Transverse colon (tissue), 4 donors: ENCODE measurements at regions not wholly inside any gene's neighbourhood (a gene's known extent, or its start where the extent isn't known, plus 50 kb on each side); places are given as distances from the start of the nearest gene placed in this dataset.

Experiments used
- DNase-seq: peaks from one replicate; pipeline ENCODE4 v3.0.0-alpha.2; 2019
- H3K27ac ChIP-seq, 4 donors: fragments of 200-600 bp; sonication (generic); 2 replicates each; pipeline ENCODE4 v1.5.1; 2016 to 2018; ENCODE audit warnings: inconsistent platforms in 4 of 4
- H3K27me3 ChIP-seq: fragments of 200-600 bp; sonication (generic); 2 replicates; pipeline ENCODE4 v1.5.1; 2017; ENCODE audit warnings: inconsistent platforms
- H3K36me3 ChIP-seq, 4 donors: fragments of 200-600 bp; sonication (generic); 2 replicates each; pipeline ENCODE4 v1.5.1; 2017 to 2019; ENCODE audit warnings: inconsistent platforms in 4 of 4
- H3K4me1 ChIP-seq, 4 donors: fragments of 200-600 bp; sonication (generic); 2 replicates each; pipeline ENCODE4 v1.5.1; 2017 to 2020; ENCODE audit warnings: inconsistent platforms in 4 of 4
- H3K4me3 ChIP-seq, 4 donors: fragments of 200-600 bp; sonication (generic); 1 replicate in 1 of 4; 2 replicates in 3 of 4; pipeline versions ENCODE4 v1.5.1 to v1.6.1; 2017 to 2019; ENCODE audit warnings: inconsistent platforms in 4 of 4
- H3K9me3 ChIP-seq, 2 donors: fragments of 200-600 bp; sonication (generic); 2 replicates each; pipeline ENCODE4 v1.5.1; 2017 to 2019; ENCODE audit warnings: inconsistent platforms in 2 of 2
- EP300 ChIP-seq: sonication (generic); formaldehyde crosslinking; IDR thresholded peaks from one replicate; pipeline ENCODE4 v1.6.1; 2017; ENCODE audit warnings: antibody characterized with exemption, low read depth
- POLR2A ChIP-seq: fragments of 450-650 bp; IDR thresholded peaks from one replicate; pipeline ENCODE4 v1.6.1; 2016; ENCODE audit warnings: antibody characterized with exemption, mild to moderate bottlenecking, moderate library complexity
- POLR2AphosphoS5 ChIP-seq, 3 donors: sonication (generic); formaldehyde crosslinking; IDR thresholded peaks; one replicate each; pipeline ENCODE4 v1.6.1; 2016; ENCODE audit warnings: antibody characterized with exemption in 3 of 3
- WGBS, 2 donors: methylation state at CpG; one replicate each; pipeline ENCODE4 v1.1.5; 2018; ENCODE audit warnings: low coverage in 1 of 2; 5-methylcytosine and 5-hydroxymethylcytosine counted together
- in situ Hi-C, 4 donors: fragments of 200-750 bp; cut with MboI; loops; one replicate each; pipeline versions ENCODE4 v1.15.0 to v1.15.1; 2017; ENCODE audit warnings: low sequenced_read_pairs in 3 of 4, low pct_ligation_motif_present in 1 of 4, low pct_unique_long_range_greater_than_20kb in 1 of 4
- intact Hi-C: fragments of 100-400 bp; cut with DNase I; formaldehyde crosslinking; loops from one replicate; pipeline ENCODE4 v1.15.1; 2023; ENCODE audit warnings: low total_unique reads
- TF ChIP-seq, protein P1 (sequence below), 5 experiments: fragments of 200-600 bp in 3 of 5; fragments of 450-650 bp in 2 of 5; sonication (generic) in 3 of 5; IDR thresholded peaks; 1 replicate in 2 of 5; 2 replicates in 3 of 5; pipeline ENCODE4 v1.5.1; 2016 to 2017; ENCODE audit warnings: antibody characterized with exemption in 5 of 5, inconsistent platforms in 3 of 5, mild to moderate bottlenecking in 2 of 5, moderate library complexity in 1 of 5

DNA sequence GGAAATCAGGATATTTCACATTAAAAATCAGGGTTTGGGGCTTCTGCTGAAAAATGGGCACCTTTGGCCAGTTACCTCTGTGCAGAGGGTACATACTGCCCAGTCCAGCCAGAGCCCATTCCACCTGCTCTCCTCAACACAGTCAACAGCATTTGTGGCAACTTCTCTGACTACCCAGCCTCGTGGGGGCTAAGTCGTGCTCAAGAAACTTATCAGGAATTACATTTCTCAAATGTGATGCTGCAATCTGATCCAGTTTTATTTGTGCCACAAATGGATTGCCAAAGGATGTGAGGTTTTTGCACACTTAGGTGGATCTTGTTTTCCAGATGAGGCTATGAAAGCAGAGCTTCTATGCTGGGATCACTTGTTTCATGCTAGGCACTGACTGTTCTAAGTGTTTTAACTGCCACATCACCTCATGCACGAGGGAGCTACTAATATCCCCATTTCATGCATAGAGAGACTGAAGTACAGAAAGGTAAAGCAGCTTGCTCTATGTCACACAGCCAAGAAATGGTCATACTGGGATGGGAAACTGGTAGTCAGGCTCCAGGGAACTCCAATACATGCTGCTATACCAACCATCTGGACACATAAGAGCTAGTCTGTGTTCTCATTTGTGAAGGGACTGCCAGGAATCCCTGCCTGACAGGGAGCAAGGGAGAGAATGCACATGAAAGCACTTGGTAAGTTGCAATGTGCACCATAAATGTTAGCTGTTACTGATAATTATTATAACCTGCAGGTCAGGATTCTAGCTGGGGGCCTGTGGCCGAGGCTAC lies 89.0 kb upstream of the HK2 start:
- no peak for TF ChIP-seq EP300
- no peak for TF ChIP-seq POLR2A
- TF ChIP-seq POLR2AphosphoS5 (IDR thresholded peaks at IDR 0.05) = no peak
- TF ChIP-seq, protein P1, sequence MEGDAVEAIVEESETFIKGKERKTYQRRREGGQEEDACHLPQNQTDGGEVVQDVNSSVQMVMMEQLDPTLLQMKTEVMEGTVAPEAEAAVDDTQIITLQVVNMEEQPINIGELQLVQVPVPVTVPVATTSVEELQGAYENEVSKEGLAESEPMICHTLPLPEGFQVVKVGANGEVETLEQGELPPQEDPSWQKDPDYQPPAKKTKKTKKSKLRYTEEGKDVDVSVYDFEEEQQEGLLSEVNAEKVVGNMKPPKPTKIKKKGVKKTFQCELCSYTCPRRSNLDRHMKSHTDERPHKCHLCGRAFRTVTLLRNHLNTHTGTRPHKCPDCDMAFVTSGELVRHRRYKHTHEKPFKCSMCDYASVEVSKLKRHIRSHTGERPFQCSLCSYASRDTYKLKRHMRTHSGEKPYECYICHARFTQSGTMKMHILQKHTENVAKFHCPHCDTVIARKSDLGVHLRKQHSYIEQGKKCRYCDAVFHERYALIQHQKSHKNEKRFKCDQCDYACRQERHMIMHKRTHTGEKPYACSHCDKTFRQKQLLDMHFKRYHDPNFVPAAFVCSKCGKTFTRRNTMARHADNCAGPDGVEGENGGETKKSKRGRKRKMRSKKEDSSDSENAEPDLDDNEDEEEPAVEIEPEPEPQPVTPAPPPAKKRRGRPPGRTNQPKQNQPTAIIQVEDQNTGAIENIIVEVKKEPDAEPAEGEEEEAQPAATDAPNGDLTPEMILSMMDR (IDR thresholded peaks at IDR 0.05) = no peak
- no peaks in the 10 kb centered on the region for H3K36me3 ChIP-seq
- no peak for DNase-seq
- intact Hi-C loops = no loop called here
- WGBS, 2 donors = 20 to 69% methylated on average over 1 to 4 of the region's 4 CpGs
- peak overlapping the region in 1 of 4 donors; percentile 32 for H3K27ac ChIP-seq
- H3K27me3 ChIP-seq = no peaks in the 10 kb centered on the region
- H3K4me3 ChIP-seq = no peak overlapping the region
- in situ Hi-C loops = no loop called here
- no peaks in the 10 kb centered on the region for H3K9me3 ChIP-seq
- H3K4me1 ChIP-seq = peaks cover 4 to 22% (median 12%) of the 10 kb centered on the region in 4 donors

DNA sequence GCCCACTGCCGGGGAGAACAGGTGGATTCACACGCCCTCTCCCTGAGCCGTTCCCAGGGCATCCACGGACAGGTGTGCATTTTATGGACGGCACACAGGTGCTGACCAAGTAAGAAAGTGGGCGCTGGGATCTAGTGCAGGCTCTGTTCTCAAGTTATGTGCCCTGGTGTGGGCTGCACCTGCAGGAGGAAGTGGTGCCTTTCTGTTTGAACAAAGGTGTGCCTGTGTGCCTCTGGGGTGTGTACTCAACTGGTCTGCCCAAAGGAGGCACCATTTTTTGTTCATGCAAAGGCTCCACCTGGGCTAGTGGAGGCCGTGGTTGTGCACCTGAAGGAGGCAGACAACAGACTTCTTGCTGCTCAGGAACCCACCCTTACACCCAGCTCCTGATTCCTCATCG lies 88.2 kb upstream of the HK2 start:
- no peak overlapping the region for H3K4me3 ChIP-seq
- peaks cover 0 to 17% (median 11%) of the 10 kb centered on the region in 4 donors for H3K4me1 ChIP-seq
- no peaks in the 10 kb centered on the region for H3K36me3 ChIP-seq
- DNase-seq = peak; percentile 38
- no peaks in the 10 kb centered on the region for H3K27me3 ChIP-seq
- WGBS, 2 donors = 69% methylated on average over 8 of the region's 8 CpGs; no CpG with 5 or more reads in 1 of the 2 donors
- H3K9me3 ChIP-seq = no peaks in the 10 kb centered on the region
- H3K27ac ChIP-seq = peak overlapping the region in 1 of 4 donors; percentile 32
- intact Hi-C loops = no loop called here
- in situ Hi-C loops = no loop called here
- TF ChIP-seq POLR2AphosphoS5 (IDR thresholded peaks at IDR 0.05) (no peak), EP300 (no peak), POLR2A (no peak)
- TF ChIP-seq, protein P1 (IDR thresholded peaks at IDR 0.05) = no peak

DNA sequence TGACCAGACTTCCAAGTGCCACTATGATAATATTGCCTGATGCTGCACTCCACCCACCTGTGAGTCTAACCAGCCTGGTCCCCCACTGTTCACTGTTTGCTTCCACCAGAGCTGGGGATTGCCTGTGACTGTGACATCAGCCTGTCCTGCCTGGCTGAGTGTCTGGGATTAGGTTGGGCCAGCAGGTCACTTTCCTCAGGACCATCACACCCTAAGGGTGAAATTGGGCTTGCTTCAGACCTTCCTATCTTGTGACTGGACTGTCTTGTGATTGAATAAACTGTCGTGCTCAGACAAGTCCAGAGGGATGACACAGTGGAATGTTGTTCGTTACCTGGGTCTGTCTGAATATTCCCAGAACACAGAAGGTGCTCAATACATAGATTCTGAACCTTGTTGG lies 87.4 kb upstream of the HK2 start:
- Histone ChIP-seq H3K4me3 (no peak overlapping the region), H3K9me3 (no peaks in the 10 kb centered on the region), H3K36me3 (no peaks in the 10 kb centered on the region), H3K4me1 (peaks cover 0 to 10% (median 5%) of the 10 kb centered on the region in 4 donors), H3K27me3 (no peaks in the 10 kb centered on the region), H3K27ac (no peak overlapping the region)
- 93% methylated on average over 2 of the region's 2 CpGs; no CpG with 5 or more reads in 1 of the 2 donors for WGBS, 2 donors
- TF ChIP-seq POLR2A = no peak
- TF ChIP-seq EP300 = no peak
- no peak for TF ChIP-seq POLR2AphosphoS5 (IDR thresholded peaks at IDR 0.05)
- TF ChIP-seq, protein P1 (IDR thresholded peaks at IDR 0.05) = no peak
- intact Hi-C loops (no loop called here), in situ Hi-C loops (no loop called here)
- DNase-seq = no peak

DNA sequence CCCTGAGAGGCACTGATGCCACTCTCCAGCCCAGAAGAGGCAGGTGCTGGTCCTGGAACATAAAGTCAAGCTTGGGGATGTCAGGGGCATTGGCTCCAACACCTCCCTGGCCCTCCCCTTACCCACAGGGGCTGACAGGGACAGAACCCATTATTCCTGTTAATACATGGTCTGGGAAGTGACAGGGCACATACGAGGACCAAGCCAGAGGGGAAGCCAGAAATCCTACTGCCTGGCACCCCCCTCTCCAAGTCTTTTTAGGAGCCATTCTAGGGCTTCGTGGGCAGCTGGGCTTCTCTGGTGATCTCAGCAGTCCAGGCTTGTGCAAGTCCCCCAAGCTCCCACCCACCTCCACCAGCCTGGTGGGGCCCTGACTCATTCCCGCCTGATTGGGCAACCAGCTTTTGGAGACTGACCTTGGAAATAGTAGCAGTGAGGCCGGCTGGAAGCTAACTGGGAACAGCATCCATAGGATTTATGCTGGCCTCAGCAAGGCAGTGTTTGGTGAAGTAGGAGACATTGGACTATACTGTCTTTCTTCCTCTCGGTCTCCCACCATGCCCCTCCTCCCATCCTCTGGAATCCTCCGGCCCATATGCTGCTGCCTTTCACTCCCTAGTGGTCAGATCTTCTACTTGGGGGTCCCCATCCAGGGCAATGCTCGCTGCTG lies 86.4 kb upstream of the HK2 start:
- Histone ChIP-seq H3K27me3 (no peaks in the 10 kb centered on the region), H3K9me3 (no peaks in the 10 kb centered on the region), H3K4me3 (no peak overlapping the region), H3K27ac (no peak overlapping the region), H3K4me1 (peaks cover 0 to 8% (median 4%) of the 10 kb centered on the region in 4 donors), H3K36me3 (no peaks in the 10 kb centered on the region)
- intact Hi-C loops = no loop called here
- in situ Hi-C loops = no loop called here
- 86 to 90% methylated on average over 2 to 7 of the region's 7 CpGs for WGBS, 2 donors
- no peak for DNase-seq
- no peak for TF ChIP-seq EP300
- no peak for TF ChIP-seq POLR2AphosphoS5 (IDR thresholded peaks at IDR 0.05)
- no peak for TF ChIP-seq POLR2A
- TF ChIP-seq, protein P1 (IDR thresholded peaks at IDR 0.05) = no peak
